RWPE1 (cell line): ENCODE measurements at regions not wholly inside any gene's neighbourhood (a gene's known extent, or its start where the extent isn't known, plus 50 kb on each side); places are given as distances from the start of the nearest gene placed in this dataset.
"Not testable (repeated sequence)": the region's sequence is repeated elsewhere in the genome, so short reads cannot be mapped to it uniquely, and the experiment has no call there.

Experiments used
- CTCF ChIA-PET: fragments of 350-600 bp; sonication (Branson Sonifier 250); formaldehyde crosslinking; extraction: SDS; loops from one replicate; lab custom pipeline; 2021; lab: Yijun Ruan, JAX
- POLR2A ChIA-PET: fragments of 400-600 bp; formaldehyde crosslinking; extraction: SDS; loops from one replicate; lab custom pipeline; 2020; ENCODE audit warnings: antibody characterized with exemption; ENCODE audit not compliant: low non-redundant PET; lab: Yijun Ruan, JAX
- DNase-seq: peaks from one replicate; pipeline ENCODE4 v3.0.0; 2012; ENCODE audit warnings: low spot score
- H3K27ac ChIP-seq: fragments of 450-650 bp; 2 replicates; pipeline ENCODE4 v1.5.1; 2017
- TF ChIP-seq, protein P1 (sequence below): fragments of 450-650 bp; conservative IDR thresholded peaks from 2 replicates; pipeline ENCODE4 v1.5.1; 2017; ENCODE audit warnings: low read depth, mild to moderate bottlenecking

DNA sequence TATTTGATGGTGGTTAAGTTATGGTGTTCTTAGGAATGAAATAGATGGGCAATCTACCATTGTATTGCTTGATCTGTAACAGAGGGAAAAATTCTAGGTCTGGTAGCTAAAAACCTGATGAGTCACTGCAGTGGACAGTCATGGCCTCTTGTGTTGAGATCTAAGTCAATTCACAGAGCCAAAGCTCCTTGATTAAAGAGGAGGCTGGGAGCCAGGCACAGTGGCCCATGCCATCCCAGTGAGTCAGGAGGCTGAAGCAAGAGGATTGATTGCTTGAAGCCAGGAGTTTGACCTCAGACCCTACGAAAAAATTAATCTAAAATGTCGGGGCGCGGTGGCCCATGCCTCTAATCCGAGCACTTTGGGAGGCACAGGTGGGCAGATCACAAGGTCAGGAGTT lies 67.1 kb upstream of the KPNA3 start:
- CTCF ChIA-PET = no interaction called here
- TF ChIP-seq, protein P1, sequence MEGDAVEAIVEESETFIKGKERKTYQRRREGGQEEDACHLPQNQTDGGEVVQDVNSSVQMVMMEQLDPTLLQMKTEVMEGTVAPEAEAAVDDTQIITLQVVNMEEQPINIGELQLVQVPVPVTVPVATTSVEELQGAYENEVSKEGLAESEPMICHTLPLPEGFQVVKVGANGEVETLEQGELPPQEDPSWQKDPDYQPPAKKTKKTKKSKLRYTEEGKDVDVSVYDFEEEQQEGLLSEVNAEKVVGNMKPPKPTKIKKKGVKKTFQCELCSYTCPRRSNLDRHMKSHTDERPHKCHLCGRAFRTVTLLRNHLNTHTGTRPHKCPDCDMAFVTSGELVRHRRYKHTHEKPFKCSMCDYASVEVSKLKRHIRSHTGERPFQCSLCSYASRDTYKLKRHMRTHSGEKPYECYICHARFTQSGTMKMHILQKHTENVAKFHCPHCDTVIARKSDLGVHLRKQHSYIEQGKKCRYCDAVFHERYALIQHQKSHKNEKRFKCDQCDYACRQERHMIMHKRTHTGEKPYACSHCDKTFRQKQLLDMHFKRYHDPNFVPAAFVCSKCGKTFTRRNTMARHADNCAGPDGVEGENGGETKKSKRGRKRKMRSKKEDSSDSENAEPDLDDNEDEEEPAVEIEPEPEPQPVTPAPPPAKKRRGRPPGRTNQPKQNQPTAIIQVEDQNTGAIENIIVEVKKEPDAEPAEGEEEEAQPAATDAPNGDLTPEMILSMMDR = no peak
- POLR2A ChIA-PET = no interaction called here
- peak overlapping the region; percentile 68 for H3K27ac ChIP-seq
- DNase-seq = peak; percentile 55

GRCh38 chr13:49858178-49858856 lies 65.8 kb upstream of the KPNA3 start:
- TF ChIP-seq, protein P1 = no peak
- peak; percentile 83 for DNase-seq
- peak overlapping the region; percentile 87 for H3K27ac ChIP-seq
- POLR2A ChIA-PET = no interaction called here
- CTCF ChIA-PET = no interaction called here

GRCh38 chr13:49855930-49856329 lies 63.4 kb upstream of the KPNA3 start:
- TF ChIP-seq, protein P1 = no peak
- POLR2A ChIA-PET = no interaction called here
- CTCF ChIA-PET = no interaction called here
- DNase-seq = no peak
- no peak overlapping the region for H3K27ac ChIP-seq

- POLR2A ChIA-PET = no interaction called here
- TF ChIP-seq, protein P1 = no peak
These were observed 61.1 kb upstream of the KPNA3 start for GRCh38 chr13:49853535-49853934.

DNA sequence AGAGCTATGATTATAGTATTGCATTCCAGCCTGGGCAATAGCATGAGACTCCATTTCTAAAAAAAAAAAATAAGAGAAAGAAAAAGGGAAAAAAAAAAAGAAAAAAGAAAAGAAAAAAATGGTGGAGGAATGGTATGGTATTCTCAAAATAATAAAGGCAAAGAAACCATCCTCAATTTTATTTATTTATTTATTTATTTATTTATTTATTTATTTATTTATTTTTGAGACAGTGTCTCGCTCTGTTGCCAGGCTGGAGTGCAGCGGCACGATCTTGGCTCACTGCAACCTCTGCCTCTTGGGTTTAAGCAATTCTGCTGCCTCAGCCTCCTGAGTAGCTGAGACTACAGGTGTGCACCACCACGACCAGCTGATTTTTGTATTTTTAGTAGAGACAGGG lies 60.0 kb upstream of the KPNA3 start:
- DNase-seq, CTCF ChIA-PET, POLR2A ChIA-PET, H3K27ac ChIP-seq: not testable (repeated sequence)

More at GRCh38 chr13:49853535-49853934, 61.1 kb upstream of the KPNA3 start:
- no peak overlapping the region for H3K27ac ChIP-seq
- CTCF ChIA-PET = interaction anchor here (0.8 kb wide), 1 partner anchor 120 kb away, joined by 6 read pairs; no protein-coding TSS in a partner anchor
- DNase-seq = no peak

GRCh38 chr13:49844181-49844580 lies 51.7 kb upstream of the KPNA3 start:
- POLR2A ChIA-PET = interaction anchor here (0.6 kb wide), 1 partner anchor 190 kb away, joined by 3 read pairs; no protein-coding TSS in a partner anchor
- TF ChIP-seq, protein P1 = no peak
- CTCF ChIA-PET = interaction anchor here (0.6 kb wide), 1 partner anchor 196 kb away, joined by 3 read pairs; no protein-coding TSS in a partner anchor
- no peak for DNase-seq
- no peak overlapping the region for H3K27ac ChIP-seq
